WI38 (cell line): ENCODE measurements at regions not wholly inside any gene's neighbourhood (a gene's known extent, or its start where the extent isn't known, plus 50 kb on each side); places are given as distances from the start of the nearest gene placed in this dataset.
"Not testable (repeated sequence)": the region's sequence is repeated elsewhere in the genome, so short reads cannot be mapped to it uniquely, and the experiment has no call there.

Experiments
- H3K4me3 ChIP-seq: 2 replicates; pipeline ENCODE4 v1.5.1; 2011; ENCODE audit warnings: low read depth, mild to moderate bottlenecking, control low read depth, low read length
- TF ChIP-seq, protein P1 (sequence below): IDR thresholded peaks from 2 replicates; pipeline ENCODE4 v1.5.1; 2012; ENCODE audit warnings: low read depth, mild to moderate bottlenecking, control low read depth, low read length

DNA sequence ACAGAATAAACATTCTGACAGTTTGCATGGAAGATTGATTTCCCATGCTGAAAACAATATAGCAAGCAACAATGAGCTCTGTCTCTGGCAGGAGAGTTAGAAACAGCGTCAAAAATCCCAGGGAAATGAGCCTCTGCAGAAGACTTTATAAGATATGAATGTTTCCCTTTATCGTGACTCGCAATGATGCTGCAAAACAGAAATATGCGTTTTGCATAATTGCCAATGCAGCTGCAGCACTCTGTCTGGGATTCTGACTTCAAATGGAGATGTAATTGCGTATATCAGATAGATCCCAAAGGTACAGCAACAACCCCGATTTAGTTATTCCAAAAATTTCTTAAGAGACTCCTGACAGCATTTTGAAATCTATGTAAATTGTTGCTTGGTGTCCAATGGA, 702.4 kb upstream of the EPHA5 start:
- no peak overlapping the region for H3K4me3 ChIP-seq

DNA sequence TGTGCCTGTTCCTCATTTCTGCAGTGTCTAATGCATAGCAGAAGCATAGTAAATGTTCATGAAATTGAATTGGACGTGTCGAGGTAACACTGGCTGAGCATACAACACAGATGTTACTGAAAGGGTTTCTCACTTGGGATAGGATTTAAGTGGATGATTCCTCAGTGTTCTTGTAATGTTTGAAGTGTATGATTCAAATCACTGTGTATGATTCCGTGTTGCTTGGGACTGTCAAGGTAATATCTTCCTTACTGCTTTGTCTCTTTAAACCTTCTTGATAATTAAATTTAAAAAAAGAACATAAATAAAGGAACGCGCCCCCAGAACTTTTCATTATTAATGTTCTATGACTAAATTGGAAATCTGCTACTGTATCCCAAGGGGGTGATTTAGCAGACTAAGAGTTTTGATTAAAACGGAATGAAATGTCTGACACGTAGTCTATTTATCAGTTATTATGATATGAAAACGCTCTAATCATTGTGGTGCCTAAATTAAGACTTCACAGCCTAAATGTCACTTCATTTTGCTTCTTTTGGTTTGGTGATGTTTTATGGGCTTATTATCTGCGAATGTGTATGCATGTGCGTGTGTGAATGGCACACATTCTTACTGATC, 696.9 kb upstream of the EPHA5 start:
- no peak overlapping the region for H3K4me3 ChIP-seq
- TF ChIP-seq, protein P1, sequence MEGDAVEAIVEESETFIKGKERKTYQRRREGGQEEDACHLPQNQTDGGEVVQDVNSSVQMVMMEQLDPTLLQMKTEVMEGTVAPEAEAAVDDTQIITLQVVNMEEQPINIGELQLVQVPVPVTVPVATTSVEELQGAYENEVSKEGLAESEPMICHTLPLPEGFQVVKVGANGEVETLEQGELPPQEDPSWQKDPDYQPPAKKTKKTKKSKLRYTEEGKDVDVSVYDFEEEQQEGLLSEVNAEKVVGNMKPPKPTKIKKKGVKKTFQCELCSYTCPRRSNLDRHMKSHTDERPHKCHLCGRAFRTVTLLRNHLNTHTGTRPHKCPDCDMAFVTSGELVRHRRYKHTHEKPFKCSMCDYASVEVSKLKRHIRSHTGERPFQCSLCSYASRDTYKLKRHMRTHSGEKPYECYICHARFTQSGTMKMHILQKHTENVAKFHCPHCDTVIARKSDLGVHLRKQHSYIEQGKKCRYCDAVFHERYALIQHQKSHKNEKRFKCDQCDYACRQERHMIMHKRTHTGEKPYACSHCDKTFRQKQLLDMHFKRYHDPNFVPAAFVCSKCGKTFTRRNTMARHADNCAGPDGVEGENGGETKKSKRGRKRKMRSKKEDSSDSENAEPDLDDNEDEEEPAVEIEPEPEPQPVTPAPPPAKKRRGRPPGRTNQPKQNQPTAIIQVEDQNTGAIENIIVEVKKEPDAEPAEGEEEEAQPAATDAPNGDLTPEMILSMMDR = no peak

More for the DNA sequence above, 702.4 kb upstream of the EPHA5 start:
- TF ChIP-seq, protein P1 = no peak

DNA sequence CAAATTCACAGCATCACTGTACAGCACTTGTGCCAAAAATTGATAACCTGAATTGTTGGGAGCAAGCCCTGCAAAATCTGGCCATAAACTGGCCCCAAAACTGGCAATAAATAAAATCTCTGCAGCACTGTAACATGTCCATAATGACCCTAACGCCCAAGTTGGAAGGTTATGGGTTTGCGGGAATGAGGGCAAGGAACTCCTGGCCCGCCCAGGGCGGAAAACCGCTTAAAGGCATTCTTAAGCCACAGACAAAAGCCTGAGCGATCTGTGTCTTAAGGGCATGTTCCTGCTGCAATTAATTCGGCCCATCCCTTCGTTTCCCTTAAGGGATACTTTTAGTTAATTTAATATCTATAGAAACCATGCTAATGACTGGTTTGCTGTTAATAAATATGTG, 690.1 kb upstream of the EPHA5 start:
- H3K4me3 ChIP-seq = not testable (repeated sequence)

GRCh38 chr4:66357316-66357715, 687.0 kb upstream of the EPHA5 start:
- no peak overlapping the region for H3K4me3 ChIP-seq
- TF ChIP-seq, protein P1 = no peak

DNA sequence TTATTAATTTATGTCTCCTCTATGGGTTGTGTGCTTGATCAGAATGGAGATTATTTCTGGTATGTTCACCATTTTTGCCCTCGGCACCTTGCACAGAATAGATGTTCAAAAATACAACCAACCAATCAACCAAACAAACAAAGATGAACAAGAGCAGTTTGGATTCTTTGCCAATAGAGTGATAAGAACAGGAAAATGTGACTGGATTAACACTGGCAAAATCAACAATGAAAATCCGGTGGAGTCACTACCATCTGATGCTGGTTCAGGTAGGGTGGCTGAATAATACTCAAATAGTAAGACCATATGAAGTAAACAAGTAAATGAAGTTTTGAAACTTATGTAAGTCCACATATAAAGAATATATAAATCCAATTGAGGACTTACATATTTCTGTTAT, 685.0 kb upstream of the EPHA5 start:
- no peak overlapping the region for H3K4me3 ChIP-seq
- TF ChIP-seq, protein P1 = no peak

GRCh38 chr4:66351761-66352160, 681.5 kb upstream of the EPHA5 start:
- TF ChIP-seq, protein P1 = no peak
- H3K4me3 ChIP-seq = no peak overlapping the region

DNA sequence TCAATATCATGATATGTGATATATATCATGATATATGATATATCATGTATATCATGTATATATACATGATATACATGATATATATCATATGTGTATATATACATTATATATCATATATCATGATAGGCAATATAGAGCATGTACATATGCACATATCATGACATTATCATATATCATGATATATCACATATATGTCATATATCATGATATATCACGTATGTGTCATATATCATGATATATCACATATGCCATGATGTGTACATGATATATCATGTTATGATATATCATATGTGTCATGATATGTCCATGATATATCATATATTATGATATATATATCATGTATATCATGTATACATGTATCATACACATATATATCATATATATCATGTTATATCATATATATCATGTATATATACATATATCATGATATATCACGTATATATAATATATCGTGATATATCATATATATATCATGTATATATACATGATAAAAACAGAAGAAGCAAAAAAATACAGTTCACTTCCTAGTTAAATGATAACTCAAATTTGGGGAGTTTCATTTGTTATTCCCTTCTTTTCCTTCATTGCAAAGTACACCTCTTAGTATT, 670.1 kb upstream of the EPHA5 start:
- TF ChIP-seq, protein P1 = no peak
- H3K4me3 ChIP-seq = no peak overlapping the region

- TF ChIP-seq, protein P1 = no peak
Measured at GRCh38 chr4:66339007-66339406, 668.7 kb upstream of the EPHA5 start.

More at GRCh38 chr4:66339007-66339406, 668.7 kb upstream of the EPHA5 start:
- no peak overlapping the region for H3K4me3 ChIP-seq
